Glutamatergic neuron (in vitro differentiated cells): ENCODE measurements at regions not wholly inside any gene's neighbourhood (a gene's known extent, or its start where the extent isn't known, plus 50 kb on each side); places are given as distances from the start of the nearest gene placed in this dataset.

Experiments
- DNase-seq: peaks from one replicate; pipeline ENCODE4 v3.0.0; 2022
- H3K27ac Mint-ChIP-seq: one replicate; pipeline ENCODE4 v1.8.0; 2020; ENCODE audit warnings: mild to moderate bottlenecking, mixed read lengths, inconsistent platforms; ENCODE audit not compliant: unreplicated experiment
- H3K27me3 Mint-ChIP-seq: one replicate; pipeline ENCODE4 v1.8.0; 2020; ENCODE audit warnings: mild to moderate bottlenecking, moderate library complexity, mixed read lengths, inconsistent platforms; ENCODE audit not compliant: unreplicated experiment
- H3K36me3 Mint-ChIP-seq: one replicate; pipeline ENCODE4 v1.8.0; 2020; ENCODE audit warnings: mild to moderate bottlenecking, mixed read lengths, inconsistent platforms; ENCODE audit not compliant: unreplicated experiment
- H3K4me1 Mint-ChIP-seq: one replicate; pipeline ENCODE4 v1.8.0; 2020; ENCODE audit warnings: mild to moderate bottlenecking, low read depth, mixed read lengths, inconsistent platforms; ENCODE audit not compliant: unreplicated experiment
- H3K4me3 Mint-ChIP-seq: one replicate; pipeline ENCODE4 v1.8.0; 2020; ENCODE audit warnings: mild to moderate bottlenecking, mixed read lengths, inconsistent platforms; ENCODE audit not compliant: unreplicated experiment
- H3K9me3 Mint-ChIP-seq: one replicate; pipeline ENCODE4 v1.8.0; 2020; ENCODE audit warnings: mild to moderate bottlenecking, moderate library complexity, mixed read lengths, inconsistent platforms; ENCODE audit not compliant: unreplicated experiment
- CTCF ChIP-seq: fragments of 200-600 bp; sonication (generic); IDR thresholded peaks from one replicate; pipeline ENCODE4 v1.5.0; 2021; ENCODE audit not compliant: partially characterized antibody, unreplicated experiment

DNA sequence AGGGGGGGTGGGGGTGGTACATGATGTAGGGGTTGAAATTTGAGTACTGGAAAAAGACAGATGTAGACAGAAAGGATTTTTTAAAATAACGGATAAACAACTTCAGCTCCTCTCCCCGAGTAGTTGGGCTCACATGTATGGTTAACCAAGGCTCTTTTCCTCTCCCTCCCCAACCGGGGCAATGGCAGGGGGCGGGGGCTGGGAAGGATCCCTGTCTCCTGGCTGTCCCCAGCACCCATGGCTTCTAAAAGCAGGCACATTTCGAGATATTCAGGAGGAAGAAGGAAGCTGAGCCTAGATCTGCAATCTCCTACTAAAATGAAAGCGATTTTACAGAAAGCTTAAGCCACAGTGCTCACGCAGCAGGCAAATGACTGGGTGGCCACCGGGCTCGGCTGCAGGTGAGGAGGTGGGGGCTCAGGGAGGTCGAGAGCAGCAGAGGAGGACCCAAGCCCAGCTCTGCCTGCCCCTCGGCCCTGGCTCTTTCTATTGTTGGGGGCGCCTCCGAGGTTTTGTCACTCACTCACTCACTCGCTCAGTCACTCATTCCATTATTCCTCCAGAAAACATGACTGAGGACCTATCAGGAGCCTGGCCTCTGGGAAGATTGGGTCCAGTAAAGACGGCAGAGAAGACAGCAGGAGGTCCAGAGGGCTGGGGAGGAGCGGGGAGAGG, 573.3 kb downstream of the PTPRU start:
- Mint-ChIP-seq H3K36me3 (no peaks in the 10 kb centered on the region), H3K27ac (no peak overlapping the region), H3K4me3 (no peak overlapping the region), H3K9me3 (no peaks in the 10 kb centered on the region), H3K4me1 (no peaks in the 10 kb centered on the region), H3K27me3 (peaks cover 3% of the 10 kb centered on the region)
- TF ChIP-seq CTCF, result no peak
- DNase-seq, result no peak

DNA sequence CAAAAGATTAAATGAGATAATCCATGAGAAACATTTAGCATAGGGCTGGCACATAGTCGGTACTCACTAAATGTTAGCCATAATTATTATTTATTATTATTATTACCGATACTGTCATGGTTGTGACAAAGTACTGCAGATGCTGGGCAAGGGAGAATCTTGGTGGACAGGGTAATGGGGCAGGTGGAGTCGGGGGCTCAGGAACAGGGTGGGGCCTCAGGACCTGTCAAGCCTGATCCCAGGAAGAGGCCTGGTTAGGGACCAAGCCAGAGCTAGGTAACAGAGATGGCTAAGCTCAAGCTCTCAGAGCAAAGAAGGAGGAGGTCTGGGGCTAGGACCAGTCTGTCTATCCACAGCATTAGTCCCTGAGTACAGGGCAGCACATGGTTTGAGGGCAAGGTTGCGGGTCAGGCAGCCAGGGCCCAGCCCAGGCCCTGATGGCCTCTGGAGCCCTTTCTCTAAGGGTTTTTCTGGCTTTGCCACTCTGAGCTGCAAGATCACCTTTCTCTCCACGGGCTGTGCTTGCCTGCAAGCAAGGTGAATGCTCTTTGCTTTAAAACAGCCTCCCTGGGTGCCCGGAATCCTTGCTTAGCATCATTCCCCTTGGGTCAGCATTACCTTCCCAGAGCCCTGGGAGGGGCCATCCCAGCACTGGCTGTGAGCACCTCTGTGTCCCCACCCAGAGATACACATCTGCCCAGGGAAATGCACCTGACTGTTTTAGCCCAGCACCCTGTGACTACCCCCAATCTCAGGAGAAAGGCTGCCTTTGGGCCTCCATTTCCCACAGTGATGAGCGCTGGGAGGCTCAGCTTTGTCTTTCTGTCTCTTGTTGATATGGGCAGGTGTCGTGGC, 572.0 kb downstream of the PTPRU start:
- no peak for TF ChIP-seq CTCF
- Mint-ChIP-seq H3K27ac (no peak overlapping the region), H3K36me3 (no peaks in the 10 kb centered on the region), H3K9me3 (no peaks in the 10 kb centered on the region), H3K4me3 (no peak overlapping the region), H3K27me3 (peaks cover 5% of the 10 kb centered on the region), H3K4me1 (no peaks in the 10 kb centered on the region)
- DNase-seq, result no peak

- Mint-ChIP-seq H3K36me3 (no peaks in the 10 kb centered on the region), H3K9me3 (no peaks in the 10 kb centered on the region), H3K27me3 (peaks cover 5% of the 10 kb centered on the region), H3K27ac (no peak overlapping the region), H3K4me3 (no peak overlapping the region), H3K4me1 (peaks cover 2% of the 10 kb centered on the region)
- TF ChIP-seq CTCF, result no peak
- no peak for DNase-seq
Observed at GRCh38 chr1:29807689-29808088, 571.4 kb downstream of the PTPRU start.

DNA sequence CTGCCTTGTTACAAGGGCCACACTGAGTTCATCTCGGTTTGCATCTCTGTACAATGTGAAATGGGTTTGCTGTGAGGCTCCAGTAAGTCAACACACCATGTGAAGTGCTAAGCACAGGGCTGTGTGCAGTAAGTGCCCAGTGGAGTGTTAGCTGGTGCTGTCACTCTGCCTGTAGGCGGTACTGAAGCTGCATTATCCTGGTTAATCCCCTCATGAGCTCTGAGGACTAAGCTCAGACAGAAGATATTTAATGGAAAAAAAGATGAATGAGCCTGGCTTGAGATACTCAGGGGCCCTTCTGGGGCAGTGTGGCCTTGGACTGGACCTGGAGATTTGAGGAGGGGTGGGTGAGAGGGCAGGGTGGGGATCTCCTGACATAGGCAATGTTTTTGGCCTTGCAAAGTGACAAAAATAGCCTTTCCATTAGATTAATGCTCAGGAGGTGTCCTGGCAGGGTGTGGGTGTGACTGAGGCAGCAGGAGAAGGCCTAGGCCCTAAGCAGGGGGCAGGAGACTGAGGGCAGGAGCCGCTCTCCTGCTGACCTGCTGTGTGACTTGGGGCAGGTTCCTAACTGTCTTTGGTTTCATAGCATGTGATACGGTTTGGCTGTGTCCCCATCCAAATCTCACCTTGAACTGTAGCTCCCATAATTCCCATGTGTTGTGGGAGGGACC, 570.5 kb downstream of the PTPRU start:
- DNase-seq, result no peak
- no peak for TF ChIP-seq CTCF
- Mint-ChIP-seq H3K36me3 (no peaks in the 10 kb centered on the region), H3K9me3 (no peaks in the 10 kb centered on the region), H3K4me1 (peaks cover 10% of the 10 kb centered on the region), H3K4me3 (no peak overlapping the region), H3K27ac (no peak overlapping the region), H3K27me3 (peaks cover 5% of the 10 kb centered on the region)

DNA sequence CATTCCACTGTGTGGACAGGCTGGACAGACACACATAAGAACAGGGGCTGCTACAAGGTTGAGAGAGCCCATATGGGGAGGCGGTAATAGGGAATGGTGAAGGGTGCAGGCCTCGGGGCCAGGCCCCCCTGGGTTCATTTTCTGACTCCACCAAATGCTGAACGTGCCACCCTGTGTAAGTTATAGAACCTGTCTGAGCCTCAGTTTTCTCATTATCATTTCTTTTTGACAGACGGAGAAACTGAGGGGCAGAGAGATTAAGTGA, 569.5 kb downstream of the PTPRU start:
- peaks cover 5% of the 10 kb centered on the region for H3K27me3 Mint-ChIP-seq

More for the DNA sequence above, 569.5 kb downstream of the PTPRU start:
- Mint-ChIP-seq H3K4me1 (peaks cover 10% of the 10 kb centered on the region), H3K27ac (no peak overlapping the region), H3K36me3 (no peaks in the 10 kb centered on the region), H3K4me3 (no peak overlapping the region), H3K9me3 (no peaks in the 10 kb centered on the region)
- TF ChIP-seq CTCF, result no peak
- DNase-seq, result no peak
